ENCODE measurements at regions not wholly inside any gene's neighbourhood (a gene's known extent, or its start where the extent isn't known, plus 50 kb on each side); places are given as distances from the start of the nearest gene placed in this dataset.

DNA sequence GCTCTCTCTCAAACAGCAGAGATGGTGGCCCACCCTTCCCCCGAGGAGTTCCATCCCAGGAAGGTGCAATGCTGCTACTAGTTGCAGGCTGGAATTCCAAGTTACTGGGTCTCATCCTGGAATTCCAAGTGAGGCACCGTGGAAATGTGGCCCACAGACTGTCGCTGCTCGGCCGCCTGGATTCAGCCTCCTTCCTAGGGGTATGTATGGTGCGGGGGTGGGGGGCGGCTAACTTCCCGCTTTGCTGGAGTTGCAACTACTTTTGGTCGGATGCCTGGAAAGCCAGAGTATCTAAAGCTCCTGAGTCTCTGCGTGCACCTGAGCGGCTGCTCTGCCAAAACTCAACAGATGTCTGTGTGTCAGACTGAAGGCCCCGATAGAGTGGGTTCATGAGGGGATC is 1146.2 kb downstream of the RPA4 start:
- TF ChIP-seq, protein P1, sequence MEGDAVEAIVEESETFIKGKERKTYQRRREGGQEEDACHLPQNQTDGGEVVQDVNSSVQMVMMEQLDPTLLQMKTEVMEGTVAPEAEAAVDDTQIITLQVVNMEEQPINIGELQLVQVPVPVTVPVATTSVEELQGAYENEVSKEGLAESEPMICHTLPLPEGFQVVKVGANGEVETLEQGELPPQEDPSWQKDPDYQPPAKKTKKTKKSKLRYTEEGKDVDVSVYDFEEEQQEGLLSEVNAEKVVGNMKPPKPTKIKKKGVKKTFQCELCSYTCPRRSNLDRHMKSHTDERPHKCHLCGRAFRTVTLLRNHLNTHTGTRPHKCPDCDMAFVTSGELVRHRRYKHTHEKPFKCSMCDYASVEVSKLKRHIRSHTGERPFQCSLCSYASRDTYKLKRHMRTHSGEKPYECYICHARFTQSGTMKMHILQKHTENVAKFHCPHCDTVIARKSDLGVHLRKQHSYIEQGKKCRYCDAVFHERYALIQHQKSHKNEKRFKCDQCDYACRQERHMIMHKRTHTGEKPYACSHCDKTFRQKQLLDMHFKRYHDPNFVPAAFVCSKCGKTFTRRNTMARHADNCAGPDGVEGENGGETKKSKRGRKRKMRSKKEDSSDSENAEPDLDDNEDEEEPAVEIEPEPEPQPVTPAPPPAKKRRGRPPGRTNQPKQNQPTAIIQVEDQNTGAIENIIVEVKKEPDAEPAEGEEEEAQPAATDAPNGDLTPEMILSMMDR (IDR thresholded peaks at IDR 0.05; ENCODE audit: low read depth, low read length): no peak
- no peak for TF ChIP-seq EZH2phosphoT487 (IDR thresholded peaks at IDR 0.05; ENCODE audit: low read depth)

Measured in OCI-LY3 (cell line).